Glomerular visceral epithelial cell (primary cell): ENCODE measurements at regions not wholly inside any gene's neighbourhood (a gene's known extent, or its start where the extent isn't known, plus 50 kb on each side); places are given as distances from the start of the nearest gene placed in this dataset.

Experiments
- DNase-seq: peaks from one replicate; pipeline ENCODE4 v3.0.0-alpha.2; 2016; ENCODE audit errors: extremely low spot score

GRCh38 chr2:22893761-22894517 is 491.0 kb upstream of the KLHL29 start:
- DNase-seq, result peak; percentile 73

DNA sequence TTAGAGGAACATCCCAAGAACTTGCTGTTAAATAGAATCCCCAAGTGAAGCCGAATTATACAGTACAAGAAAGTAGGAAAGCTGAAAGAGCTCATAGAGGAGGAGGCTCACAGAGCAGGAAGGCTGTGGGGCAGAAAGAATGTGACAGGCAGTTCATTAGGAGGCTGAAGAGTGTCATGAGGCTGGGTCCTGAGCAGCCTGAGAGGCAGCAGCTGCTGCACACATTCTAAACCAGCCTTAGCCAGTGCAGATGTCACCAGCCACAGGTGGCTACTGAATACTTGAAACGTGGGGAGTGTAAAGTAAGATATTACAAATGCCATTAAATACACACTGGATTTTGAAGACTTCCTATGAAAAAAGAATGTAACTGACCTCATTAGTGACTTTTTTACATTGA is 490.2 kb upstream of the KLHL29 start:
- DNase-seq, result peak; percentile 44

GRCh38 chr2:22897428-22897827 is 487.6 kb upstream of the KLHL29 start:
- DNase-seq, result no peak

GRCh38 chr2:22900674-22901073 is 484.3 kb upstream of the KLHL29 start:
- no peak for DNase-seq

DNA sequence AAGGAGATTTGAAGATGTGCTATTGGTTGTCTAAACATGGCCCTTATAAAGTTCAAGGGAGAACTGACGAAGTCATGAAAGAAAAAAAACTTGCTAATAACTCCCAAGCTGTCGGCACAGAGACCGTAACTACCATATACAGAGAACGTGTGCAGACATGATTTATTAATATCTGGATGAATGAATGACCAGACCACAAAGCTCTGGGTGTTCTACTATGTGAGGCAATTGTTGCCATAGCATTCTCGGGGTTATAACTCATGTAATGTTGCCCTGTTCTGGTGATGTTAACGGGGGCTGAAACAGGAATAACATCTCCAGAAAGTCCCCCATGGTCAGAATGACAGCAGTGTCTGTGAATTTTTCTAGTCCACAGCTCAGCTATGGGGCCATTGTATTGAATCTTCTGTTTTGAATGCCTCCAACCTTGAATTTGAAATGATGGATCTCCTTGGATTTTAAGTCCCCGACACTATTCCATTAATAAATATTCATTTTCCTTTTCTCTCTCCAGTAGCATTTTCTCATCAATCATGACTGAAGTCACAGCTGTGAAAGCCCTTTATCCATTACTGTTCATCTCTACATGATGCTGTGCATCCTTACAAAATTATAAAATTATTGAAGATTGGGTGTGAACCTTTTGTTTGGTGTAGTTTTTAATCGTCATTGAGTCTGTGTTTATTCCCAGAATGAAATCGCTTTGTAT is 483.4 kb upstream of the KLHL29 start:
- DNase-seq, result peak; percentile 83

DNA sequence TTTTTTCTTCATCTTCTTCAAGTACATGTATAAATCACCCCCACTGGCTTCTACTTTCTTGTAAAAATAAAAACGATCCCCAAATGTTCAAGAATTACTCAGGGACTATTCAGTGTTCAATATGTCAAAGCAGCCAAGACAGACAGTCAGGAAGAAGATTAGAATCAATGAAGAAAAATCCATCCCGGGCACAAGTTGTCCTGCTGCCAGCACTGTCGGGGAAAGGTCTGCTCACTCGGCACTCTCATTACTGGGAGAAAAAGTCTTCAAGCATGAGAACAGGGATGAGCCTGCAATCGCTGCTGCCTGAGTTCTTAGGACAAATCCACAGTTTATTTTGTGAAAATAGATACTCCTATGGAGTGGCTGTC is 482.8 kb upstream of the KLHL29 start:
- DNase-seq, result peak; percentile 14

GRCh38 chr2:22902662-22903165 is 482.3 kb upstream of the KLHL29 start:
- DNase-seq, result no peak

- DNase-seq, result peak; percentile 42
These were observed 481.4 kb upstream of the KLHL29 start for GRCh38 chr2:22903616-22904015.

- DNase-seq, result peak; percentile 18
These were observed 480.8 kb upstream of the KLHL29 start for GRCh38 chr2:22904126-22904684.

- DNase-seq, result no peak
These were observed 477.6 kb upstream of the KLHL29 start for GRCh38 chr2:22907330-22907729.

- no peak for DNase-seq
These were observed 472.6 kb upstream of the KLHL29 start for GRCh38 chr2:22912398-22912797.

DNA sequence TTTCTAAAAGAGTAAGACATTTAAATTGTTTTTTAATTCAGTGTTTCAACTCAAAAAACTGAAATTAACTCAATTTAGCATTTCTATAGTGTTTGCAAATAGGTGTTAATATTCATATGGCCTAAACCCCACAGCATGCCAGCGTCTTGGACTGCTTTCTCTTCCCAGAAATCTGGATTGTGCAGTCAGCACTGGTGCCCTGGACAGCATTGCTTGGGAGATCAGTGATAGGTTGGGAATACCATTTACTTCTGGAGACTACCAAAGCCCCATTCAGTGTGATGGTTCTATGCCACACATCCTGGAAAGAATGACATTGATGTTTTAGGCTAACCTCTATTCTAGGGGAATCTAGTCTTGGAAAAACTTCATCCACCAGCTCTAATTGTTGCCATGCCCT is 455.0 kb upstream of the KLHL29 start:
- no peak for DNase-seq

- DNase-seq, result no peak
These were observed 454.2 kb upstream of the KLHL29 start for GRCh38 chr2:22930781-22931180.

DNA sequence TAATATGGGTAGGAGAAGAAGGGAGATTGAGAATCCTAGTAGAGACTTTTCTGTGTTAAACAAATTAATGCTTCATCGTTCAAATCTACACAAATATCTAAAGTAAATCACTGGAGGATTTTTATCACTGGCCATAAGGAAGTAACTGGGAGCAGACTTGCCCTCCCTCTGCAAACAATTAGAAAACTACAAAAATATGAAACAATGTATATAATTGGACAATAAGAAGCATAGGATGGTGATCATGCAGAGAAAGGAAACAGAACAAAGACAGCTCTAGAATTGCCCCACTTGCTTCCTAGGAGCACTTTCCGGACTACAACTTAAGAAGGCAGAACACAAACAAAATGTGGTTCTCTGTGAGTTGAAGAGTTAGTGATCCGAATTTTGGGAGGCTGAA is 452.7 kb upstream of the KLHL29 start:
- DNase-seq, result no peak

GRCh38 chr2:22934747-22935146 is 450.2 kb upstream of the KLHL29 start:
- DNase-seq, result no peak

- no peak for DNase-seq
These were observed 442.5 kb upstream of the KLHL29 start for GRCh38 chr2:22942441-22942840.

DNA sequence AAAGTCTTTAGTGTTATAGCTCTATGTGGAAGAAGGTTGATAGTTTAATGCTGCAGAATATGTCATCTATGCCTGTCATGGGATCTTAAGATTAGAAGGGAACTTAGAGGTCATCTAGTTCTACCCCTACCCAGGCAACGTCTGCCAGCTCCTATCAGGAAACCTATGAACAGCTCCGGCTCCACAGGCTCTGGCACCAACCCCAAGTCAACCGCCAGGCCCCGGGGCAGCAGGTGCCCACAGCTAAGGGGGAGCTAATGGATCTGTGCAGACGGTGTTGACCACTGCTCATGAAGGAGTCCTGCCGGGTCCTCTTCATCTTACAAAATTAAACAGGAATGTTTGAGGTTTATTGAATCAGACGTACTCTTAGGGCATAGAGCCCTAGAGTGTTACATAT is 440.8 kb upstream of the KLHL29 start:
- DNase-seq, result no peak

- DNase-seq, result no peak
These were observed 438.4 kb upstream of the KLHL29 start for GRCh38 chr2:22946553-22946952.

- no peak for DNase-seq
These were observed 437.2 kb upstream of the KLHL29 start for GRCh38 chr2:22947741-22948140.

DNA sequence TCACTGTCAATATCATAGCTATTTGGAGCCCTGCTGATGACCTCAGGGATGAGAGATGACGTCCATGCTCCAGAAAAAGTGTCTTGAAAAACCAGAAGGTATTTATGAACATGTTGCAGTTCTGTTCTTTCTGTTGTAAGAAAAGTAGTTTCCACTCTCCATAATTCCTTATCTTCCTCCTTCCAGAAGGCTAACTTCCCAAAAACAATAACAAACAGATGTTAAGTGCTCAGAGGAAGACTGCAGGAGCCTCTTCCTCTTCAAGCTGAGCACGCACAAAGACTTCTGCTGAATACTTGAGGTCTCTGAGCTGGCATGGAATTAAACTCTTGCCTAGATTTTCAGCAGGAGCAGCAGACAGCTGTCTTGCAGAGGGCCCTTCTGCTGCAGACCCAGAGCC is 434.5 kb upstream of the KLHL29 start:
- no peak for DNase-seq

- peak; percentile 44 for DNase-seq
These were observed 432.2 kb upstream of the KLHL29 start for GRCh38 chr2:22952656-22953225.

GRCh38 chr2:22957446-22957845 is 427.5 kb upstream of the KLHL29 start:
- DNase-seq, result no peak

GRCh38 chr2:22958308-22958707 is 426.7 kb upstream of the KLHL29 start:
- no peak for DNase-seq
